ENCODE measurements at regions not wholly inside any gene's neighbourhood (a gene's known extent, or its start where the extent isn't known, plus 50 kb on each side); places are given as distances from the start of the nearest gene placed in this dataset.

GRCh38 chr11:104390651-104391050 lies 226.7 kb upstream of the PDGFD start:
- TF ChIP-seq POLR2A (IDR thresholded peaks at IDR 0.05; ENCODE audit: extremely low read depth, insufficient read length) (no peak), MYC (IDR thresholded peaks at IDR 0.05; ENCODE audit: low read depth, low read length) (no peak)
- TF ChIP-seq, protein P1, sequence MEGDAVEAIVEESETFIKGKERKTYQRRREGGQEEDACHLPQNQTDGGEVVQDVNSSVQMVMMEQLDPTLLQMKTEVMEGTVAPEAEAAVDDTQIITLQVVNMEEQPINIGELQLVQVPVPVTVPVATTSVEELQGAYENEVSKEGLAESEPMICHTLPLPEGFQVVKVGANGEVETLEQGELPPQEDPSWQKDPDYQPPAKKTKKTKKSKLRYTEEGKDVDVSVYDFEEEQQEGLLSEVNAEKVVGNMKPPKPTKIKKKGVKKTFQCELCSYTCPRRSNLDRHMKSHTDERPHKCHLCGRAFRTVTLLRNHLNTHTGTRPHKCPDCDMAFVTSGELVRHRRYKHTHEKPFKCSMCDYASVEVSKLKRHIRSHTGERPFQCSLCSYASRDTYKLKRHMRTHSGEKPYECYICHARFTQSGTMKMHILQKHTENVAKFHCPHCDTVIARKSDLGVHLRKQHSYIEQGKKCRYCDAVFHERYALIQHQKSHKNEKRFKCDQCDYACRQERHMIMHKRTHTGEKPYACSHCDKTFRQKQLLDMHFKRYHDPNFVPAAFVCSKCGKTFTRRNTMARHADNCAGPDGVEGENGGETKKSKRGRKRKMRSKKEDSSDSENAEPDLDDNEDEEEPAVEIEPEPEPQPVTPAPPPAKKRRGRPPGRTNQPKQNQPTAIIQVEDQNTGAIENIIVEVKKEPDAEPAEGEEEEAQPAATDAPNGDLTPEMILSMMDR (IDR thresholded peaks at IDR 0.05; ENCODE audit: low read depth, low read length): no peak
- TF ChIP-seq, protein P2, sequence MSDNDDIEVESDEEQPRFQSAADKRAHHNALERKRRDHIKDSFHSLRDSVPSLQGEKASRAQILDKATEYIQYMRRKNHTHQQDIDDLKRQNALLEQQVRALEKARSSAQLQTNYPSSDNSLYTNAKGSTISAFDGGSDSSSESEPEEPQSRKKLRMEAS (IDR thresholded peaks at IDR 0.05; ENCODE audit: low read depth, low read length): no peak
- DNase-seq (ENCODE audit: low read depth): no peak
- H3K4me3 ChIP-seq (ENCODE audit: low read depth, low read length): no peak overlapping the region

GRCh38 chr11:104385884-104386283 lies 221.9 kb upstream of the PDGFD start:
- DNase-seq (ENCODE audit: low read depth): no peak
- TF ChIP-seq, protein P1 (IDR thresholded peaks at IDR 0.05; ENCODE audit: low read depth, low read length): no peak
- TF ChIP-seq POLR2A (IDR thresholded peaks at IDR 0.05; ENCODE audit: extremely low read depth, insufficient read length) (no peak), MYC (IDR thresholded peaks at IDR 0.05; ENCODE audit: low read depth, low read length) (no peak)
- TF ChIP-seq, protein P2 (IDR thresholded peaks at IDR 0.05; ENCODE audit: low read depth, low read length): no peak
- H3K4me3 ChIP-seq (ENCODE audit: low read depth, low read length): no peak overlapping the region

- no peak for DNase-seq (ENCODE audit: low read depth)
- H3K4me3 ChIP-seq (ENCODE audit: low read depth, low read length): no peak overlapping the region
- TF ChIP-seq POLR2A (IDR thresholded peaks at IDR 0.05; ENCODE audit: extremely low read depth, insufficient read length): no peak
- TF ChIP-seq, protein P2 (IDR thresholded peaks at IDR 0.05; ENCODE audit: low read depth, low read length): no peak
Measured at GRCh38 chr11:104380358-104380757, 216.4 kb upstream of the PDGFD start.

DNA sequence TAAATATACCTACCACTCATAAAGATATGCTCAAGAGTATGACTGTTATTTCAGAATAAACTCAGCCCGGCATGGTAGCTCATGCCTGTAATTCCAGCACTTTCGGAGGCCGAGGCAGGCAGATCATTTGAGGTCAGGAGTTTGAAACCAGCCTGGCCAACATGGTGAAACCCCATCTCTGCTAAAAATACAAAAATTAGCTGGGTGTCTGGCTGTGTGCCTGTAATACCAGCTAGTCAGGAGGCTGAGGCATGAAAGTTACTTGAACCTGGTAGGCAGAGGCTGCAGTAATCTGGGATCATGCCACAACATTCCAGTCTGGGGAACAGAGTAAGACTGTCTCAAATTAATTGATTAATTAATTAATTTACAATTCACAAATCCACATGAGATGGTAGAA lies 208.2 kb upstream of the PDGFD start:
- no peak overlapping the region for H3K4me3 ChIP-seq (ENCODE audit: low read depth, low read length)
- TF ChIP-seq MYC (IDR thresholded peaks at IDR 0.05; ENCODE audit: low read depth, low read length): no peak
- TF ChIP-seq POLR2A (IDR thresholded peaks at IDR 0.05; ENCODE audit: extremely low read depth, insufficient read length): no peak
- TF ChIP-seq, protein P1 (IDR thresholded peaks at IDR 0.05; ENCODE audit: low read depth, low read length): no peak
- TF ChIP-seq, protein P2 (IDR thresholded peaks at IDR 0.05; ENCODE audit: low read depth, low read length): no peak
- no peak for DNase-seq (ENCODE audit: low read depth)

GRCh38 chr11:104370478-104370877 lies 206.5 kb upstream of the PDGFD start:
- TF ChIP-seq, protein P1 (IDR thresholded peaks at IDR 0.05; ENCODE audit: low read depth, low read length): no peak
- TF ChIP-seq, protein P2 (IDR thresholded peaks at IDR 0.05; ENCODE audit: low read depth, low read length): no peak
- TF ChIP-seq MYC (IDR thresholded peaks at IDR 0.05; ENCODE audit: low read depth, low read length): no peak
- TF ChIP-seq POLR2A (IDR thresholded peaks at IDR 0.05; ENCODE audit: extremely low read depth, insufficient read length): no peak
- H3K4me3 ChIP-seq (ENCODE audit: low read depth, low read length): no peak overlapping the region
- no peak for DNase-seq (ENCODE audit: low read depth)

DNA sequence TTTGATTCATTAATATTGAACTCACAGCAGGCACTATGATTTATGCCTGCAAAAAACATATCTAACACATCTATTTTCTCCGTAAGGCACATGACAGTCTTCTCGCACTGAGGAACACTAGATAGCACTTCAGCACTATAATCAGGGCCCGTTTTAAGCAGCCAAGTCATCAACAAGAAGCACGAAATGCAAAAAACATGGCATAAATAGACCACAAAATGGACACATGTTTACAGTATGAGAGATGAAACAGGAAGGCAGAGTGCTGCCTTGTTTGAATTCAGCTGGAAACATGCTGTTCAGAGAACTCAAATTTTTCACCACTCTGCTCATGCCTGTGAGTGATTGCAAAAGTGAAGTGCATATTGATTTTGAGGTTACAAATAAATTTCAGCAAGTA lies 205.8 kb upstream of the PDGFD start:
- DNase-seq (ENCODE audit: low read depth): no peak
- no peak for TF ChIP-seq POLR2A (IDR thresholded peaks at IDR 0.05; ENCODE audit: extremely low read depth, insufficient read length)
- TF ChIP-seq, protein P1 (IDR thresholded peaks at IDR 0.05; ENCODE audit: low read depth, low read length): no peak
- no peak for TF ChIP-seq MYC (IDR thresholded peaks at IDR 0.05; ENCODE audit: low read depth, low read length)
- TF ChIP-seq, protein P2 (IDR thresholded peaks at IDR 0.05; ENCODE audit: low read depth, low read length): no peak
- H3K4me3 ChIP-seq (ENCODE audit: low read depth, low read length): no peak overlapping the region
